IPS-18c (cell line): ENCODE measurements at regions not wholly inside any gene's neighbourhood (a gene's known extent, or its start where the extent isn't known, plus 50 kb on each side); places are given as distances from the start of the nearest gene placed in this dataset.

Experiments
- H3K4me3 ChIP-seq: 2 replicates; pipeline ENCODE4 v1.7.0; 2013; ENCODE audit warnings: low read depth, mild to moderate bottlenecking, low read length, moderate library complexity; ENCODE audit not compliant: insufficient read depth
- H3K9me3 ChIP-seq: one replicate; pipeline ENCODE4 v1.6.1; 2013; ENCODE audit warnings: mild to moderate bottlenecking, low read length, moderate library complexity; ENCODE audit not compliant: control insufficient read depth, insufficient read depth

DNA sequence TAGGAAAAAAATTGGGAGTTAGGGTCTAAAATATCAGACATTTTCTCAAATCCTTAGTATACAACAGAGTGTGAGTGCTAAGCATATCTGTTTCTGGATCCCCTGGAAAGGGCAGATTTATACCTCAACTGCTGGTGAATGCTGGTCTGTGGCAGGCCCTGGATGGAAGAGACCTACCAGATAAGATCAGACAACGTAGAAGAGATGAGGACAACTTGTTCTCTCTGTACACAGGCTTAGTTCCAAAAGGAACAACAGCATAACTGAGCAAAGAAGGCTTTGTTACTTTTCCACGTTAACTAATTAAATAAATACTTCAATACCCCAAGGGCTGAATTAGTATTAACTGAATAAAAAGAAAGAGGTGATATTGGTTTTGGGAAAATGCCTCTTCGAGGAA, 1277.3 kb downstream of the SLITRK5 start:
- H3K4me3 ChIP-seq, result no peak overlapping the region
- H3K9me3 ChIP-seq, result no peaks in the 10 kb centered on the region

DNA sequence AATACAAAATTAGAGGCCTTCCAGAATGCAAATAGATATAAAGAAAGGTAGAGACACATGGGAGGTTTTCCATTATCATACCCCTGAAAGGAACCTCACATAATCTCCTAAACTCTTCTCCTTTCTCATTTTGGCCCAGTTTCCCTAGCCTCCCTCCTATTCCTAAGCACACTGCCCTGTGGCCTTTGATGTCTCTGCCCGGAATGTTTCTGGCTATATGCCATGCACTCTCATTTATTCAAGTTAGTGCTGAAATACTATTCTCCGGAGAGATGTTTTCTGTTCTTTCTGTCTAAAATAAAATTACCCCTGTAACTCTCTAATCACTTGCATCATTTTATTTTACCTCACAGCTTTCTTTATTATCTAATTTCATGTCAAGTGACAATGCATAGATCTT, 1287.7 kb downstream of the SLITRK5 start:
- no peaks in the 10 kb centered on the region for H3K9me3 ChIP-seq
- no peak overlapping the region for H3K4me3 ChIP-seq

- no peak overlapping the region for H3K4me3 ChIP-seq
- H3K9me3 ChIP-seq, result no peaks in the 10 kb centered on the region
Measured at GRCh38 chr13:88976466-88976865, 1305.3 kb downstream of the SLITRK5 start.

DNA sequence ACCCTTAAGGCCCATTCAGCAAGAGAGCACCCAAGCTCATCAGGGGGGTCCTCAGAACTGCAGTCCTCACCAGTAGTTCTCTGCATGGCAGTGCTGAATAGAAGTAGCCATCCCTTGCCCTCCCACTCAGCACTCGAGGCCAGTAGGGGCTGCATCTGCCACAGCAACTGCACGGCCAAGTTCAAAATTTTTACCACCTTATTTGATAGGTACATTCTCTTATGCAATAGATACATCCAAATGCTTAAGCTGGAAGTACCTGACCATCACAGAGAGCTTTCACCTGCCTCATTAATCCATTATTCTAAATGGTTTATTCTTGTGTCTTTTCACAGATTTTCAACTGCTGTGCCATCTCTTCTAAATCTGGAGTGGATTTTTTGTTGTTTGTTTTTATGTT, 1307.4 kb downstream of the SLITRK5 start:
- no peak overlapping the region for H3K4me3 ChIP-seq
- no peaks in the 10 kb centered on the region for H3K9me3 ChIP-seq

DNA sequence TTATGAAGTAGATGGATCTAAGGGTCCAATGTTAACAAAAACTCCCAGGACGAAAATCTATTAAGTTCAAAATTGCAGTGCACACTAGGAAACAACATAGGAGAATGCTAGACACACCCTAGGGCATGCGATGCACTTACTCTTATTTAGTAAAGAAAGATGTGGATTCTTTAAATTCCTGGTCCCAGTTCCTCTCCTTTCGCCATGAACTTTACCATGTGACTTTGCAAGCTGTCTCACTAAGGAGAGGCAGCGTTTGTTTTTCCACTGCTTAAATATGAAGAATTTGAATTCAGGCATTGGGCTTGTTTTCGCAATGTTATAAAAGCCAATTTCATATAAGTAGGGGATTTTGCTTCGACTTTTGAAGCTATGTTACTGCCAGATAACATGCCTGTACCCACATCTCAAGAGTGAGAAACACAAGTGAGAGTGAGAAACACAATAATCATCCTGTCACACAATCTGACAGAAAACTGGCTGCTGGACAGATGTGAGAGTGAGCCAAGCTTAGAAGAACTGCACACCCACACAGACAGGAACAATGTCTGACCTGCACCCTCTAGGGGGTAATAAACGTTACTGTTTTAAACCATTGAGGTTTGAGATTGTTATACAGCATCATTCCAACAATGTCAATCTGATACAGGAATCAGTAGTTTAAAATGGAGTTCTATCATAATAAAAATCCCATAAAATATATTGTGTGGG, 1308.4 kb downstream of the SLITRK5 start:
- H3K9me3 ChIP-seq, result no peaks in the 10 kb centered on the region
- no peak overlapping the region for H3K4me3 ChIP-seq

DNA sequence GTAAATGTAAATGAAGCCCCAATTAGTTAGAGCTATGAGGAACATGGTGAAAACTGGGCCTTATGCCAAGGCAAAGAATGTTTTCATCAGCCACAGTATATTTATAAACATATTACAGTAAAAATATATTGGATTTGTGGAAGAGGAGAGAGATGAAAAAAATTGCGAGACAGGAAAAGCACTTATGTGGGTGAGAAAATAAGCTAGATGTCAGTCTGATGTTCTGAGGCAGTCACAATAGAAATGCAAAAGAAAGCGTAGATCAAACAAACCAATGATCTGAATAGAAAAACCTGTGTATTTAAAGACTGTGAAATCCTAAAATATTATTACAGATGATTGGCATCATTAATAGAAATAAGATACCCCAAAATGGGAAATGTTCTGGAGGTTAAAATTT, 1332.5 kb downstream of the SLITRK5 start:
- H3K9me3 ChIP-seq, result no peaks in the 10 kb centered on the region
- no peak overlapping the region for H3K4me3 ChIP-seq

DNA sequence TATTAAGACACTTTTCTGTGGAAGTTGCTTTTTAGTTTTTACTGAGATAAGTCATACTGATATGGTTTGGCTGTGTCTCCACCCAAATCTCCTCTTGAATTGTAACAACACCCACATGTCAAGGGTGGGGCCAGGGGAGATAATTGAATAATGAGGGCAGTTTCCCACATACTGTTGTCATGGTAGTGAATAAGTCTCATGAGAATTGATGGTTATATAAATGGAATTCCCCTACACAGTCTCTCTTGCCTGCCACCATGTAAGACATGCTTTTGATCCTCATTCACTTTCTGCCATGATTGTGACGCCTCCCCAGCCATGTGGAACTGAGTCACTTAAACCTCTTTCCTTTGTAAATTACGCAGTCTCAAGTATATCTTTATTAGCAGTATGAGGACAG, 1340.4 kb downstream of the SLITRK5 start:
- H3K4me3 ChIP-seq, result no peak overlapping the region
- no peaks in the 10 kb centered on the region for H3K9me3 ChIP-seq

GRCh38 chr13:89027694-89028306, 1356.6 kb downstream of the SLITRK5 start:
- Histone ChIP-seq H3K9me3 (no peaks in the 10 kb centered on the region), H3K4me3 (no peak overlapping the region)

- Histone ChIP-seq H3K9me3 (peaks cover 9% of the 10 kb centered on the region), H3K4me3 (no peak overlapping the region)
Measured at GRCh38 chr13:89029062-89029461, 1357.9 kb downstream of the SLITRK5 start.

DNA sequence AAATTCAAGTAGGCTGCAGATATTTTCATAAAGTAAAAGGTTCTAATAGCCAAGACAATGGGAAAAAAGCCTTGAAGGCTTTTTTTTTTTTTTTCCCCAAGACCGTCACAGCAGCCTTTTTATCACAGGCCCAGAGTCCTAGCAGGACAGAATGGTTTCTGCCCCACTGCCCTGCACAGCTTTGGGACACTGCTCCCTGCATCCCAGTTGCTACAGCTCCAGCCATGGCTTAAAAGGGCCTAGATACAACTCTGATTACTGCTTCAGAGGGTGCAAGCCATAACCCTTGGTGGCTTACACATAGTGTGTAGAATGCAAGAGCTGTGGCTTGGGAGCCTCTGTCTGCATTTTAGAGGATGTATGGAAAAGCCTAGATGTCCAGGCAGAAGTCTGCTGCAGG, 1362.8 kb downstream of the SLITRK5 start:
- Histone ChIP-seq H3K4me3 (no peak overlapping the region), H3K9me3 (peaks cover 15% of the 10 kb centered on the region)

- no peak overlapping the region for H3K4me3 ChIP-seq
Measured at GRCh38 chr13:89052699-89053098, 1381.5 kb downstream of the SLITRK5 start.

DNA sequence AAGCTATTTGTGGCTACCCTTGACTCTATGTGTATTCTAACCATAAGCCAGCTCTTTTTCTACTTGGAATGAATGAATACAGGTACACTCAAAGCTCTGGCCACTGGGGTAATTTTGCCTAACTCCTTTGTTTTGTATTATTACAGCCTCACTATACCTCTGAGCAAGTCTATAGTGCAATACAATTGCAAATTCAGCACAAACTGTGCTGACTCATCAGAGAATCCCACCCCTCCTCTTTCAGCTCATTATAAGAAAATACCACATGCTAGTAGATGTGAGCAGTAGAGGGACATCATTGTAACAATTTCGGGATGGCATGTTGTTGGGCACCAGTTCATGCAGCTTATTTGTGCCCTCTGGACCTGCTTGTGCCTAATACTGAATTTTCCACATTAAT, 1382.2 kb downstream of the SLITRK5 start:
- no peaks in the 10 kb centered on the region for H3K9me3 ChIP-seq
- H3K4me3 ChIP-seq, result no peak overlapping the region

More at GRCh38 chr13:89052699-89053098, 1381.5 kb downstream of the SLITRK5 start:
- no peaks in the 10 kb centered on the region for H3K9me3 ChIP-seq

DNA sequence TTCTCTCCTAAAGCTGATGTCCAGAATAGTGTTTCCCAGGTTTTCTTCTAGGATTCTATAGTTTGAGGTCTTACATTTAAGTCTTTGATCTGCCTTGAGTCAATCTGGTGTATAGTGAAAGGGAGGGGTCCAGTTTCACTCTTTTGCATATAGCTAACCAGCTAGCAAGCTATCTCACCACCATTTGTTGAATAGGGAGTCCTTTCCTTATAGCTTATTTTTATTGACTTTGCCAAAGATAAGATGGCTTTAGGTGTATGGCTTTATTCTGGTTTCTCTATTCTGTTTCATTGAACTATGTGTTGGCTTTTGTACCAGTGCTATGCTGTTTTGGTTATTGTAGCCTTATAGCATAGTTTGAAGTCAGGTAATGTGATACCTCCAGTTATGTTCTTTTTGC, 1386.1 kb downstream of the SLITRK5 start:
- Histone ChIP-seq H3K4me3 (no peak overlapping the region), H3K9me3 (no peaks in the 10 kb centered on the region)

GRCh38 chr13:89057862-89058261, 1386.7 kb downstream of the SLITRK5 start:
- Histone ChIP-seq H3K4me3 (no peak overlapping the region), H3K9me3 (no peaks in the 10 kb centered on the region)

DNA sequence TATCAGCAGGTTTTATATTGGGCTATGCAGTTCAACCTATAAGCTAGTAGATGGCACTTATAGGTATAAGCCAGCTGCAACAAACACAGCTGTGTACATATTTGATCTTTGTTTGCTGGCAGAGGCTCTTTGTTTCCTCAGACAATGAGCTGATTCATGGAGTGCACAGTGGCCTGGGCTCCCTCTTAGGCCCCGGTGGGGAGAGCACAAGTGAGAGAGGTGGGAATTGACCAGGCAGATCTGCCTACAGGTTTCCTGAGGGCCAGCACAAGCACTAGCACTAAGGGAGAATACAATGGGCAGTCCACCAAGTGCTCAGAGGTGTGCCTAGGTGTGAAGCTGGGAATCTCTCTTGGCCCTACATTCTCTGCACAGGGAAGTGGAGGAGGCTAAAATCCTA, 1390.7 kb downstream of the SLITRK5 start:
- H3K9me3 ChIP-seq, result no peaks in the 10 kb centered on the region
- H3K4me3 ChIP-seq, result no peak overlapping the region

- Histone ChIP-seq H3K9me3 (no peaks in the 10 kb centered on the region), H3K4me3 (no peak overlapping the region)
Measured at GRCh38 chr13:89066868-89067466, 1395.8 kb downstream of the SLITRK5 start.

- Histone ChIP-seq H3K4me3 (no peak overlapping the region), H3K9me3 (no peaks in the 10 kb centered on the region)
Measured at GRCh38 chr13:89072979-89073378, 1401.8 kb downstream of the SLITRK5 start.

DNA sequence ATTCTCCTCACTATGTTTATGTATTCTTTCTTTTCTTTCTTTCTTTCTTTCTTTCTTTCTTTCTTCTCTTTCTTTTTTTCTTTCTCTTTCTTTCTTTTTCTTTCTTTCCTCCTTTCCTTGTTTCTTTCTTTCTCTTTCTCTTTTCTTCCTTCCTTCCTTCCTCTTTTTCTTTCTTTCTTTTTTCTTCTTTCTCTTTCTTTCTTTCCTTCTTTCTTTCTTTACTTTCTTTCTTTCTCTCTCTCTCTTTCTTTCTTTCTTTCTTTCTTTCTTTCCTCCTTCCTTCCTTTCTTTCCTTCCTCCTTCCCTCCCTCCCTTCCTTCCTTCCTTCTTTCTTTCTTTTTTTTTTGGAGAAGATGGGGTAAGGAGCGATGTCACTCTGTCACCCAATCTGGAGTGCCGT, 1405.5 kb downstream of the SLITRK5 start:
- no peaks in the 10 kb centered on the region for H3K9me3 ChIP-seq
- H3K4me3 ChIP-seq, result no peak overlapping the region
